ENCODE measurements at regions not wholly inside any gene's neighbourhood (a gene's known extent, or its start where the extent isn't known, plus 50 kb on each side); places are given as distances from the start of the nearest gene placed in this dataset.

- TF ChIP-seq ZNF311 (tag by site-specific recombination; IDR thresholded peaks at IDR 0.05; ENCODE audit: borderline replicate concordance) (no peak), ZFP37 (tag by site-specific recombination; IDR thresholded peaks at IDR 0.05) (no peak), ZNF548 (tag by site-specific recombination; IDR thresholded peaks at IDR 0.05) (no peak)
Measured at GRCh38 chr15:79526376-79526775, 94.2 kb downstream of the MINAR1 start.
